ENCODE measurements at regions not wholly inside any gene's neighbourhood (a gene's known extent, or its start where the extent isn't known, plus 50 kb on each side); places are given as distances from the start of the nearest gene placed in this dataset.
"Not testable (repeated sequence)": the region's sequence is repeated elsewhere in the genome, so short reads cannot be mapped to it uniquely, and the experiment has no call there.

GRCh38 chr15:30470601-30471365 lies 56.7 kb upstream of the GOLGA8R start:
- H3K4me2 ChIP-seq (ENCODE audit: insufficient read depth, low read length, poor library complexity, severe bottlenecking); H4K8ac ChIP-seq (ENCODE audit: low read depth, low read length); H3K9ac ChIP-seq (ENCODE audit: low read depth, low read length, poor library complexity); H3K4me1 ChIP-seq (ENCODE audit: control insufficient read depth in 2 of 2, insufficient read depth in 1 of 2, low read depth in 1 of 2, low read length in 2 of 2); H3K36me3 ChIP-seq (replicated peaks in 1 of 2; ENCODE audit: control insufficient read depth in 2 of 2, insufficient read depth in 2 of 2, low read length in 2 of 2); H2BK120ac ChIP-seq (ENCODE audit: low read depth, low read length); H3K18ac ChIP-seq (ENCODE audit: low read length); H2BK12ac ChIP-seq (ENCODE audit: low read length); H2AK5ac ChIP-seq (ENCODE audit: low read depth, low read length); H2BK15ac ChIP-seq (ENCODE audit: low read length); H3K27me3 ChIP-seq (ENCODE audit: control insufficient read depth in 3 of 3, insufficient read depth in 3 of 3, low read depth in 1 of 3, low read length in 3 of 3); H3K4ac ChIP-seq (ENCODE audit: low read length); H3K14ac ChIP-seq (ENCODE audit: low read length); H2BK5ac ChIP-seq (ENCODE audit: low read length); H3K23ac ChIP-seq (ENCODE audit: low read depth, low read length, poor library complexity); H3K79me1 ChIP-seq (ENCODE audit: low read depth, low read length); H4K91ac ChIP-seq (ENCODE audit: low read depth, low read length, poor library complexity); DNase-seq (ENCODE audit: low spot score); H3K27ac ChIP-seq (replicated peaks; ENCODE audit: low read length); H3K9me3 ChIP-seq (replicated peaks in 1 of 2; ENCODE audit: control insufficient read depth in 2 of 2, insufficient read depth in 1 of 2, low read depth in 1 of 2, low read length in 2 of 2): not testable (repeated sequence)
- peak overlapping the region in 1 of 2 donors; percentile 32 for H3K4me3 ChIP-seq (ENCODE audit: low read length in 2 of 2)
- H2AFZ ChIP-seq (ENCODE audit: low read length), result peak overlapping the region; percentile 22
- WGBS, 2 donors (ENCODE audit: extremely low coverage in 2 of 2, insufficient read length in 2 of 2, insufficient replicate concordance in 1 of 2), result no CpG with 5 or more reads among the region's 89 CpGs

- not testable (repeated sequence) for H3K23ac ChIP-seq (ENCODE audit: low read depth, low read length, poor library complexity); H2BK5ac ChIP-seq (ENCODE audit: low read length); H3K9me3 ChIP-seq (replicated peaks in 1 of 2; ENCODE audit: control insufficient read depth in 2 of 2, insufficient read depth in 1 of 2, low read depth in 1 of 2, low read length in 2 of 2); H2AK5ac ChIP-seq (ENCODE audit: low read depth, low read length); H2BK15ac ChIP-seq (ENCODE audit: low read length); H3K79me1 ChIP-seq (ENCODE audit: low read depth, low read length); H4K8ac ChIP-seq (ENCODE audit: low read depth, low read length); H2BK12ac ChIP-seq (ENCODE audit: low read length); H3K9ac ChIP-seq (ENCODE audit: low read depth, low read length, poor library complexity); H3K4me3 ChIP-seq (ENCODE audit: low read length in 2 of 2); H3K14ac ChIP-seq (ENCODE audit: low read length); H3K18ac ChIP-seq (ENCODE audit: low read length); H3K27ac ChIP-seq (replicated peaks; ENCODE audit: low read length); DNase-seq (ENCODE audit: low spot score); H3K4me1 ChIP-seq (ENCODE audit: control insufficient read depth in 2 of 2, insufficient read depth in 1 of 2, low read depth in 1 of 2, low read length in 2 of 2); H3K27me3 ChIP-seq (ENCODE audit: control insufficient read depth in 3 of 3, insufficient read depth in 3 of 3, low read depth in 1 of 3, low read length in 3 of 3); H2BK120ac ChIP-seq (ENCODE audit: low read depth, low read length); H4K91ac ChIP-seq (ENCODE audit: low read depth, low read length, poor library complexity); H2AFZ ChIP-seq (ENCODE audit: low read length); H3K4ac ChIP-seq (ENCODE audit: low read length); H3K4me2 ChIP-seq (ENCODE audit: insufficient read depth, low read length, poor library complexity, severe bottlenecking); H3K36me3 ChIP-seq (replicated peaks in 1 of 2; ENCODE audit: control insufficient read depth in 2 of 2, insufficient read depth in 2 of 2, low read length in 2 of 2)
- no CpG with 5 or more reads among the region's 34 CpGs for WGBS, 2 donors (ENCODE audit: extremely low coverage in 2 of 2, insufficient read length in 2 of 2, insufficient replicate concordance in 1 of 2)
These were observed 57.3 kb upstream of the GOLGA8R start for GRCh38 chr15:30471366-30471749.

- H2AFZ ChIP-seq (ENCODE audit: low read length); H3K14ac ChIP-seq (ENCODE audit: low read length); H3K36me3 ChIP-seq (replicated peaks in 1 of 2; ENCODE audit: control insufficient read depth in 2 of 2, insufficient read depth in 2 of 2, low read length in 2 of 2); DNase-seq (ENCODE audit: low spot score); H3K23ac ChIP-seq (ENCODE audit: low read depth, low read length, poor library complexity); H2BK12ac ChIP-seq (ENCODE audit: low read length); H3K27ac ChIP-seq (replicated peaks; ENCODE audit: low read length); H2AK5ac ChIP-seq (ENCODE audit: low read depth, low read length); H3K18ac ChIP-seq (ENCODE audit: low read length); H4K91ac ChIP-seq (ENCODE audit: low read depth, low read length, poor library complexity); H3K4me2 ChIP-seq (ENCODE audit: insufficient read depth, low read length, poor library complexity, severe bottlenecking); H4K8ac ChIP-seq (ENCODE audit: low read depth, low read length); H3K79me1 ChIP-seq (ENCODE audit: low read depth, low read length); H3K4ac ChIP-seq (ENCODE audit: low read length); H3K4me1 ChIP-seq (ENCODE audit: control insufficient read depth in 2 of 2, insufficient read depth in 1 of 2, low read depth in 1 of 2, low read length in 2 of 2); H3K27me3 ChIP-seq (ENCODE audit: control insufficient read depth in 3 of 3, insufficient read depth in 3 of 3, low read depth in 1 of 3, low read length in 3 of 3); H3K4me3 ChIP-seq (ENCODE audit: low read length in 2 of 2); H2BK15ac ChIP-seq (ENCODE audit: low read length); H3K9ac ChIP-seq (ENCODE audit: low read depth, low read length, poor library complexity); H2BK5ac ChIP-seq (ENCODE audit: low read length); H2BK120ac ChIP-seq (ENCODE audit: low read depth, low read length); H3K9me3 ChIP-seq (replicated peaks in 1 of 2; ENCODE audit: control insufficient read depth in 2 of 2, insufficient read depth in 1 of 2, low read depth in 1 of 2, low read length in 2 of 2): not testable (repeated sequence)
- no CpG with 5 or more reads among the region's 10 CpGs for WGBS, 2 donors (ENCODE audit: extremely low coverage in 2 of 2, insufficient read length in 2 of 2, insufficient replicate concordance in 1 of 2)
These were observed 57.9 kb upstream of the GOLGA8R start for GRCh38 chr15:30471817-30472551.

GRCh38 chr15:30484887-30485286 lies 67.0 kb upstream of the GOLGA8Q start:
- not testable (repeated sequence) for H2BK120ac ChIP-seq (ENCODE audit: low read depth, low read length); H2AFZ ChIP-seq (ENCODE audit: low read length); DNase-seq (ENCODE audit: low spot score); H3K27me3 ChIP-seq (ENCODE audit: control insufficient read depth in 3 of 3, insufficient read depth in 3 of 3, low read depth in 1 of 3, low read length in 3 of 3); H2BK15ac ChIP-seq (ENCODE audit: low read length); H3K9me3 ChIP-seq (replicated peaks in 1 of 2; ENCODE audit: control insufficient read depth in 2 of 2, insufficient read depth in 1 of 2, low read depth in 1 of 2, low read length in 2 of 2); H3K4ac ChIP-seq (ENCODE audit: low read length); H4K8ac ChIP-seq (ENCODE audit: low read depth, low read length); H3K14ac ChIP-seq (ENCODE audit: low read length); H3K27ac ChIP-seq (replicated peaks; ENCODE audit: low read length); H3K9ac ChIP-seq (ENCODE audit: low read depth, low read length, poor library complexity); H3K36me3 ChIP-seq (replicated peaks in 1 of 2; ENCODE audit: control insufficient read depth in 2 of 2, insufficient read depth in 2 of 2, low read length in 2 of 2); H3K4me2 ChIP-seq (ENCODE audit: insufficient read depth, low read length, poor library complexity, severe bottlenecking); H3K4me3 ChIP-seq (ENCODE audit: low read length in 2 of 2); H3K79me1 ChIP-seq (ENCODE audit: low read depth, low read length); H3K18ac ChIP-seq (ENCODE audit: low read length); H3K4me1 ChIP-seq (ENCODE audit: control insufficient read depth in 2 of 2, insufficient read depth in 1 of 2, low read depth in 1 of 2, low read length in 2 of 2); H2BK5ac ChIP-seq (ENCODE audit: low read length); H2AK5ac ChIP-seq (ENCODE audit: low read depth, low read length); H4K91ac ChIP-seq (ENCODE audit: low read depth, low read length, poor library complexity); H2BK12ac ChIP-seq (ENCODE audit: low read length); H3K23ac ChIP-seq (ENCODE audit: low read depth, low read length, poor library complexity)
- no CpG with 5 or more reads among the region's 9 CpGs for WGBS, 2 donors (ENCODE audit: extremely low coverage in 2 of 2, insufficient read length in 2 of 2, insufficient replicate concordance in 1 of 2)

All from neuronal stem cell (in vitro differentiated cells).